Stimulated activated CD4-positive, alpha-beta T cell treated with anti-CD3 and anti-CD28 coated beads, Interleukin-4, amount 100 ng/mL, for 48 hours (primary cell): ENCODE measurements at regions not wholly inside any gene's neighbourhood (a gene's known extent, or its start where the extent isn't known, plus 50 kb on each side); places are given as distances from the start of the nearest gene placed in this dataset.
"Not testable (repeated sequence)": the region's sequence is repeated elsewhere in the genome, so short reads cannot be mapped to it uniquely, and the experiment has no call there.

Source experiments
- DNase-seq, 2 donors: peaks; one replicate each; pipeline ENCODE4 v3.0.0-alpha.2; 2020; ENCODE audit warnings: low read depth in 2 of 2

GRCh38 chr1:30660241-30660640 lies 63.1 kb downstream of the MATN1 start:
- no peak for DNase-seq

GRCh38 chr1:30659702-30660101 lies 63.7 kb downstream of the MATN1 start:
- DNase-seq, result no peak

- not testable (repeated sequence) for DNase-seq
These were observed 65.0 kb downstream of the MATN1 start for GRCh38 chr1:30658375-30658774.

DNA sequence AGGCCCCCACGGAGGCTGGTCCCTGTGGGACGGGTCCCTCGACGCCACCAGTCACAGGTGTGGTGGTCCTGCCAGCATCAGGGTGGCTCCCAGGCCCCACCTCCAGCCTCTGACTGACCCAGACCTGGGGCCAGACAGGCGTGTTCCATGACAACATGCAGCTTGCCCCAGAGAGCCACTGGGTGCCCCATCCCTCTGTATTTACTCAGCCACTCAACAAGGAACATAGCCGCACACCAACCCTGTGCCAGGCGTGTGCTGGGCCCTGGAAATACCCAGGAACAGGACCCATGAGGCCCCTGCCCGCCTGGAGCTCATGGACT lies 65.4 kb downstream of the MATN1 start:
- DNase-seq, result no peak

DNA sequence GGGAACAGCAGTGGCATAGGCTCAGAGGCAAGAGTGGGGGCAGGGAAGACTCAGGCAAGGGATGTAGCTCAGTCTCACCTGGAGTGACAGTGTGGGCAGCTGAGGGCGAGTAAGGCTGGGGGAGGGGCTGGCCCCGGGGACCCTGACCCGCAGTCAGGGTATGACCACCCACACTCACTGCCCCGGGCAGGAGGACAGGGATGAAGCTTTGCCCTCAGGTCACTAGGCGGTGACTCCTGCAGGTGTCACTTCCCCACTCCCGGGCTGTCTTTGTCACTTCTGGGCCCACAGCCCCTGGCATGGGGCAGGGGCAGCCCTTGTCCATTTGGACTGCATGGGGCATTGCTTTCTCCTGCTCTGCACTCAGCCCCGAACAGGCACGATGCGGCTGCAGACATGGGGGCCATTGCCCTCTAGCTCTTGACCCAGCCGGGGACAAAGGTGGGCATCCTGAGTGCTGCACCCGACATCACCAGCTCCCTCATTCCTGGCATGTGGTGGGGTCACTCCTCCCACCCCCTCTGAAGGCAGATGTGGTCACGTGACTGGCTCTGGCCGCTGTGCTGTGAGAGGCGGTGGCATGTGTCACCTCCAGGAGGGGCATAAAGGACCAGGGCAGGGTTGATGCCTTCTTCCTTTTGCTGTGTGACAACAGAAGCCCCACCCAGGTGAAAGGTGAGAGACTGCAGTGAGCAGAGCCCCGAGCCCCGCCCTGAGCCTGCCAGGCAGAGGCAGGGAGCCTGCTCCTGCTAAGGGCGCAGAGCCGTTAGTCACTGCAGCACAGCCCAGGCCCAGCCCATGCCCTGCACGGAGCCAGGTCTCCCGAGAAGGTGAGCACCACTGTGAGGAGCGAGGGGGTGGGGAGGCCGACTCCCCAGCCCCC lies 66.0 kb downstream of the MATN1 start:
- DNase-seq, result no peak

DNA sequence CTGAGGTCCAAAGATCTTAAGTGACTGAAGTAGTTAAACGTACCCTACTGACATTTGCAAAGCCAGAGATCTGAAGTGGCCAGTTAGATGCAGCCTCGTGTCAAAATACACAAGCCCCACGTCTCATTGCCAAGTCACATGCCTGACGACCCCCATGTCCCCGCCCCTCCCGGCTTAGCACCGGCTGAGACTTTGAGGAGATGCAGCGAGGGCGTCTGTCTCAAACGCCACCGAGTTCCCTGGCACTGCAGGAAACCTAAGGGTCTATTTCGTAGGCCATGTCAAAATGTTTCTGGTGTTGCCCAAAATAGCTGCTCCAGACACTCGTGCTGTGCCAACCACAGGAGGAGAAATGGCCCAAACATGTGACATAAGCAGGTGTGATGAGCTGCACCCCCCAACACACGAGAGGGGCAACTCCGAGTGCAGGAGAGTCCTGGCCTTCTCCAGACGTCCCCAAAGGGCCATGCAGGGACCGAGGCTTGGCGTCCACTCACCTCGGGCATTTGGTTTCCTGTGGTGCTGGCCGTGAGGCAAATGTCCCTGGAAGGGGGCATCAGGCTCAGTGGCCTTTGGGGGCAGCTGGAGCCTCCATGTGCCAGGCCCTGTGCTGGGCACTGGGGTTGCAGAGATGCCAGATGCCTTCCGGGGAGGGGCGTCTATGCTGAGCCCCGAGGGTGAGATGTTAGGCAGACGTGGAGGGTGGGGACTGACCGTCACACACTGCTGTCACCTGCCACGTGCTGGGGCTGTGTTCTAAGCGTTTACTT lies 67.0 kb downstream of the MATN1 start:
- no peak for DNase-seq

DNA sequence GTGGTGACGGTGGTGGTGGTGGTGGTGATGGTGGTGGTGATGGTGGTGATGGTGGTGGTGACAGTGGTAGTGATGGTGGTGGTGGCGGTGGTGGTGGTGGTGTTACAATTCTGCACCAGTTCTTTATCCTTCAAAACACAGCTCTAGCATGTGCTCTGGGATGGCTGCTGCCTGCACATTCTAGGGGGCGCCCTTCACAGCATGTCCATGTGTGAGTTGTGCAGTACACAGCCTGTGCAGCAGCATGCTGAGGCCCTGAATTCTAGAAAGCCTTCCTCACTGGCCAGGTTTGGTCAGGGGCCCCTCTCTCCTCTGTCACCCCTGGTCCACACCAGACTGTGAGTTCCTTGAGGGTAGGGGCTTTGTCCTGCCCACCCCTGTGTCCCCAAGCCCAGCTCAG lies 67.7 kb downstream of the MATN1 start:
- no peak for DNase-seq

DNA sequence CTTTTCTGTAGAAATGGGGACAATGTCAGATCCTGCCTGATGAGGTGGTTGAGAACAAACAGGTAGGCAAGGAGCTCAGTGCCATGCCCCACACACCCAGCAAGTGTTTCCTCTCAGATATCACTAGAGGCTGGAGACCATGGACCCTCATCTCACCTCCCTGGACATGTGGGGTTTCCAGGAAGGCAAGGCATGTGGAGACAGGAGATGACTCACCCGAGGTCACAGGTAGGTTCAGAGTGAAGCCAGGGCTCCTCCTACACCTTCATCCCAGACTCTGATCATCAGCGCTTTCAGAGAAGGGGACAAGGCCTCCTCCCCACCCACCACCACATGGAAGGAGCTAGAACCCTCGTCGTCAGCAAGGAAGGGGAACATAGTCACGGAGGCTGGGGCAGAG lies 69.2 kb downstream of the MATN1 start:
- DNase-seq, result no peak

DNA sequence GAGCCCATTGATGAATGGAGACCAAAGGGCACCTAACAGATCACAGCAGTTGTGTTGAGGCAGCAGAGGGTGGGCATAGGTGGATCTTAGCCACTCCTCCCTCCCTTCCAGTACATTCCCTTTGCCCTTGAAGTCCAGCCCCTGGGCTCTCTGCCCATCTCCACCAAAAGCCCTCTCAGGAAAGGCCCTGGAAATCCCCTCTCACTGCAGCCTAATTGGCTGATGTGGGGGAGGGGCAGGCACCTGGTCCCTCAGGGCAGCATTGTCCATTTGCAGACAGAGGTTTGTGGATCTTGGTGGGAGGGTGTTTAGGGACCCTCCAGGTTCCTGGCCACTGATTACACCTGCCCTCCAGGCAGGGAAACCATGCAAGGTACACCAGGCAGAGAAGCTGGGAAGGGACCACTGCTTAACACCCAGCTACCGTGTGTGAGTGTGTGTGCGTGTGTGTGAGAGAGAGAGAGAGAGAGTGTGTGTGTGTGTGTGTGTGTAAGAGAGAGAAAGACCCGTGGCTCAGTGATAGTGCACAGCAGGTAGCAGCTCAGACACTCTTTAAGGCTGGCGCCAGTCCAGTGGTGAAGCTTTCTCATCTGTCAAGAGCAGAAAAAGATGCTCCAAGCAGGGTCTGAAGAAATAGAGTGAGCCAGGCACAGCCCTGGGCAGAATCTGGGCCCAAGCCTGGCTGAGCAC lies 71.1 kb downstream of the MATN1 start:
- DNase-seq, result no peak

- DNase-seq, result not testable (repeated sequence)
These were observed 72.0 kb downstream of the MATN1 start for GRCh38 chr1:30651395-30651794.

- no peak for DNase-seq
These were observed 72.4 kb downstream of the MATN1 start for GRCh38 chr1:30650968-30651320.

- DNase-seq, result no peak
These were observed 73.1 kb downstream of the MATN1 start for GRCh38 chr1:30650038-30650967.

DNA sequence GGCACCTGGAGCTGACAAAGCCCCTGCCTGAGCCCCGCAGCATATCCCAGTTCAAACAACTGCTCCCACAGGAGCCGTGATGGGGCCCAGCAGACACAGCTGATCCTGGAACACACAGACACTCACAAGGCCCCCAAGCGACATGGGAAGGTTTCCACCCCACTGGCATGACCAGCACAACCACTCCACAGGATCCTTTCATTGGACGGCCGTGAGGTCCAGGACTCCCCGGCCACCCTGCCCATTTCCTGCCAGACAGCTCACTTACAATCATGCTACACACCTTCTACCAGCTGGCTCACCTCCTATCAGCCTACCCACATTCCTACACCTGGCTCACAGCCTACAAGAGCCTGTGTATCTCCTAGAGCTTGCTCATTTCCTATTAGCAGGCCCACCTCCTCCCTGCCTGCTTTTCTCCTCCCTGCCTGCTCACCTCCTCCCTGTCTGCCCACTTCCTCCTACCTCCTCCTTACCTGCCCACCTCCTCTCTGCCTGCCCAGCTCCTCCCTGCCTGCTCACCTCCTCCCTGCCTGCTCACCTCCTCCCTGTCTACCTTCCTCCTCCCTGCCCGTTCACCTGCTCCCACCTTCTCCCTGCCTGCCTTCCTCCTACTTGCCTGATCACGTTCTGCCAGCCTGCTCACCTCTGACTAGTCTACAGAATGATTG lies 73.9 kb downstream of the MATN1 start:
- no peak for DNase-seq

GRCh38 chr1:30648408-30649000 lies 74.9 kb downstream of the MATN1 start:
- no peak for DNase-seq

GRCh38 chr1:30645807-30646206 lies 77.6 kb downstream of the MATN1 start:
- DNase-seq, result no peak

DNA sequence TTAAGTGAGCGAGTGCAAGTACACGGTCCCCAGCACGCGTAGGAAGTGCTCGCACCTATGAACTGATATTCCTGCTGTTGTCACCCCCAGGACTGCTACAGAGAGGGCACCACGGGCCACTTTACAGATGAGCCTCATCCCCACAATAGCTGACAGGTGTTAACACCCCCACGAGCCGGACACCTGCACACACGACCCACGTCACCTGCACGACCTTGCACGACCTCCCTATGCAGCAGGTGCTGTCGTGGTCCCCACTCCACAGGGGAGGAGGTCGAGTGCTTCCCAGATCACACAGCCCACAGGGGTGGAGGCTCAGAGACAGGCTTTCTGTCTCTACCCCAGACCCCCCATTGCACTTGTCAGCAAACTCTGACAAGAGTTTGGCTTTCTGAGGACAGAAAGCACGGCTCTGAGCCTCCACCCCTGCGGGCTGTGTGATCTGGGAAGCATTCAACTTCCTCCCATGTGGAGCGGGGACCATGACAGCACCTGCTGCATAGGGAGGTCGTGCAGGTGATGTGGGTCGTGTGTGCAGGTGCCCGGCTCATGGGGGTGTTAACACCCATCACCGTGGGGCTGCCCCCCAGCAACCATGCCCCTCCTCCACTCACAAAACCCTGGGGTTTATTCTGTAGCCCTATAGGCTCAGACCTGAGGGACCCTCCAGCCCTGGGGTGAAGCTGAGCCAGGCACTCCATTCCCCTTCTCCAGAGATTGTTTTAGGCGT lies 80.8 kb downstream of the MATN1 start:
- no peak for DNase-seq

- no peak for DNase-seq
These were observed 81.6 kb downstream of the MATN1 start for GRCh38 chr1:30641572-30642353.

- no peak for DNase-seq
These were observed 83.4 kb downstream of the MATN1 start for GRCh38 chr1:30639881-30640452.

DNA sequence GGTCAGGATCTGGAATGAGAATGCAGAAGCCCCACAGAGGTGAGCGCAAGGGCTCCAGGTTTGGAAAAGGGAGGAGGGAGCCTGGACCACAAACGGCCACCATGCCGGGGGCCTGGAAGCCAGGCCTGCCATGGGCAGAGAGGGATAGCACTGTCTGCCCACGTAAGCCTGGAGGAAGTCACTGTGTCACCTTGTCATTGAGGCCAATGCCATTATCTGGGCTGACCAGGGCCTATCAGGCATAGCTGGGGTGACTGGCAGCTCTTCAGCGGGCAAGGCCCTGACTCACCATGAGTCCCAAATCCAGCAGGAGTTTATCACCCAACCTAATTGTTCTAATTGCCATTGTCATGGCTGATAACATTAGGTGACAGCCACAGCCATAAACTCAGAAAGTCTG lies 84.6 kb downstream of the MATN1 start:
- DNase-seq, result no peak
